Esophagus muscularis mucosa (tissue), 4 donors: ENCODE measurements at regions not wholly inside any gene's neighbourhood (a gene's known extent, or its start where the extent isn't known, plus 50 kb on each side); places are given as distances from the start of the nearest gene placed in this dataset.

Source experiments
- DNase-seq: peaks from one replicate; pipeline ENCODE4 v3.0.0-alpha.2; 2017; ENCODE audit errors: extremely low spot score
- H3K27ac ChIP-seq, 4 donors: fragments of 200-600 bp; sonication (generic); replicated peaks in 1 of 4; 1 replicate in 3 of 4; 2 replicates in 1 of 4; pipeline ENCODE4 v1.5.1; 2016 to 2019; ENCODE audit warnings: mild to moderate bottlenecking in 1 of 4
- H3K27me3 ChIP-seq, 4 donors: fragments of 200-600 bp; sonication (generic); one replicate each; pipeline versions ENCODE4 v1.5.1 to v1.6.0; 2016 to 2019
- H3K36me3 ChIP-seq, 4 donors: fragments of 200-600 bp; sonication (generic); one replicate each; pipeline ENCODE4 v1.5.1; 2016 to 2019
- H3K4me1 ChIP-seq, 4 donors: fragments of 200-600 bp; sonication (generic); one replicate each; pipeline ENCODE4 v1.5.1; 2016 to 2019
- H3K4me3 ChIP-seq, 4 donors: fragments of 200-600 bp; sonication (generic); 1 replicate in 2 of 4; 2 replicates in 2 of 4; pipeline ENCODE4 v1.5.1; 2016 to 2019; ENCODE audit warnings: mild to moderate bottlenecking in 4 of 4, moderate library complexity in 1 of 4
- H3K9me3 ChIP-seq, 4 donors: fragments of 200-600 bp; sonication (generic); 1 replicate in 3 of 4; 2 replicates in 1 of 4; pipeline ENCODE4 v1.5.1; 2016 to 2019
- EP300 ChIP-seq: sonication (generic); formaldehyde crosslinking; IDR thresholded peaks from one replicate; pipeline ENCODE4 v1.6.1; 2017; ENCODE audit warnings: antibody characterized with exemption
- POLR2A ChIP-seq: fragments of 450-650 bp; IDR thresholded peaks from one replicate; pipeline ENCODE4 v1.6.1; 2017; ENCODE audit warnings: antibody characterized with exemption, moderate library complexity, mild to moderate bottlenecking, low read depth
- POLR2AphosphoS5 ChIP-seq, 2 donors: sonication (generic); formaldehyde crosslinking; IDR thresholded peaks; one replicate each; pipeline ENCODE4 v1.6.1; 2017; ENCODE audit warnings: antibody characterized with exemption in 2 of 2
- WGBS: methylation state at CpG from one replicate; pipeline ENCODE4 v1.1.5; 2018; 5-methylcytosine and 5-hydroxymethylcytosine counted together
- intact Hi-C: fragments of 100-400 bp; cut with DNase I; formaldehyde crosslinking; loops from one replicate; pipeline ENCODE4 v1.15.1; 2023
- TF ChIP-seq, protein P1 (sequence below), 3 experiments: fragments of 200-600 bp in 2 of 3; fragments of 450-650 bp in 1 of 3; sonication (generic) in 2 of 3; IDR thresholded peaks; one replicate each; pipeline ENCODE4 v1.5.1; 2017 to 2019; ENCODE audit warnings: antibody characterized with exemption in 3 of 3, mild to moderate bottlenecking in 2 of 3, moderate library complexity in 1 of 3

DNA sequence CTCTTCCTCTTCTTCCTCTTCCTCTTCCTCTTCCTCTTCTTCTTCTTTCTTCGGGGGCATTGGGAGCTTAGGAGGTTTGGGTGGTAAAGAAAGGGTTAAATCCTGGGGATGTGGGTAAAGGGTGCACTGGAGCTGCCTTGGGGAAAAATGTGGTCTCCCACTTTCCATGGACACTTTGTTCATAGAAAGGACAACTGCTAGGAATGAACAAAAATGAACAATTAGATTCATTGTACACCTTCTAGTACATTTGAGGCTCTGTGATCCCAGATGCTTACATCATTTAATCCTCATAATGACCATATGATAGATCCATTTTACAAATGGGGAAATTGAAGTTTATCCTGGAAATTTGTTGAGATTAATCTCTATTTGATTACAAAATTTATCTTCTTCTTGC, 699.7 kb downstream of the TUSC7 start:
- 71% methylated on average over 1 of the region's 1 CpG for WGBS
- H3K36me3 ChIP-seq, result no peaks in the 10 kb centered on the region

DNA sequence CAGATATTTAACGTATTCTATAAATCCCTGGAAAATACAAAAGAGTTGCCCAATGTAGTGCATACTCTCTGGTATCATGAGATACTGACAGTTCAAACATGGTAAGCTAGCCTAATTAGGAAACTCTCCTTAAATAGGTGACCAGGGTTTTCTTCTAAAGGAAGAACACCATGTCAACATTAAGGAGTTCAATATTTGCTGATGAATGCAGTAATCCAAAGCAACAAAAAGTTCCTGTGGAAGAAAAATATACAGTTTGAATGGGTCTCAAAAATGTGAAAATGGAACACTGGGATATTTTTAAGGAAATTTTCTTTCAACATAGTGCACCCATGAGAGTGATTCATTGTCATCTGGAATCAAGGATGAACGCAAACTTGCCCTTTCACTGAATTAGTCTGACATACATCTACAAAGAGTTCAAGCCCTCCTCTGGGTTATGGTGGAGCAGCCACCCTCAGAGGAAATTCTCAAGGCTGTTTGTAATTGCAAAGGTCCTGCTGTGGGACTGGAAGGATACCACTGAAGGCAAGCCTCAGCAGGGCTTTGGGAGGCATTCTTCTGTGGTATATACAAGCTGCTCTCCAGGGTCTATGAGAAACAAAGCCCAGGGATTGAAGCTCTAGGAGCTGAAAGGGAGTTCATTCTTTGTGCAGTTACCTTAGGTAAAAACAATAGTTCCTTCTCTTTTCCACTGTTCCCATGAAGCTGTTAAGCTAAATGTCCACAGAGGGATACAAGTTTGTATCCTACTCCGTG, 700.3 kb downstream of the TUSC7 start:
- Histone ChIP-seq H3K36me3 (no peaks in the 10 kb centered on the region), H3K4me3 (no peak overlapping the region), H3K9me3 (no peaks in the 10 kb centered on the region), H3K27ac (no peak overlapping the region), H3K27me3 (no peaks in the 10 kb centered on the region), H3K4me1 (no peaks in the 10 kb centered on the region)
- TF ChIP-seq EP300 (no peak), POLR2AphosphoS5 (IDR thresholded peaks at IDR 0.05) (no peak), POLR2A (no peak)
- TF ChIP-seq, protein P1, sequence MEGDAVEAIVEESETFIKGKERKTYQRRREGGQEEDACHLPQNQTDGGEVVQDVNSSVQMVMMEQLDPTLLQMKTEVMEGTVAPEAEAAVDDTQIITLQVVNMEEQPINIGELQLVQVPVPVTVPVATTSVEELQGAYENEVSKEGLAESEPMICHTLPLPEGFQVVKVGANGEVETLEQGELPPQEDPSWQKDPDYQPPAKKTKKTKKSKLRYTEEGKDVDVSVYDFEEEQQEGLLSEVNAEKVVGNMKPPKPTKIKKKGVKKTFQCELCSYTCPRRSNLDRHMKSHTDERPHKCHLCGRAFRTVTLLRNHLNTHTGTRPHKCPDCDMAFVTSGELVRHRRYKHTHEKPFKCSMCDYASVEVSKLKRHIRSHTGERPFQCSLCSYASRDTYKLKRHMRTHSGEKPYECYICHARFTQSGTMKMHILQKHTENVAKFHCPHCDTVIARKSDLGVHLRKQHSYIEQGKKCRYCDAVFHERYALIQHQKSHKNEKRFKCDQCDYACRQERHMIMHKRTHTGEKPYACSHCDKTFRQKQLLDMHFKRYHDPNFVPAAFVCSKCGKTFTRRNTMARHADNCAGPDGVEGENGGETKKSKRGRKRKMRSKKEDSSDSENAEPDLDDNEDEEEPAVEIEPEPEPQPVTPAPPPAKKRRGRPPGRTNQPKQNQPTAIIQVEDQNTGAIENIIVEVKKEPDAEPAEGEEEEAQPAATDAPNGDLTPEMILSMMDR (IDR thresholded peaks at IDR 0.05), result no peak
- DNase-seq, result no peak
- WGBS, result 98% methylated on average over 3 of the region's 3 CpGs
- intact Hi-C loops, result no loop called here

More for the DNA sequence above, 699.7 kb downstream of the TUSC7 start:
- H3K9me3 ChIP-seq, result no peaks in the 10 kb centered on the region
- H3K27ac ChIP-seq, result no peak overlapping the region
- no peak for TF ChIP-seq POLR2A
- no peak for TF ChIP-seq EP300
- TF ChIP-seq, protein P1 (IDR thresholded peaks at IDR 0.05), result no peak
- TF ChIP-seq POLR2AphosphoS5 (IDR thresholded peaks at IDR 0.05), result no peak
- H3K4me1 ChIP-seq, result no peaks in the 10 kb centered on the region
- no peaks in the 10 kb centered on the region for H3K27me3 ChIP-seq
- no peak for DNase-seq
- H3K4me3 ChIP-seq, result no peak overlapping the region
- intact Hi-C loops, result no loop called here

DNA sequence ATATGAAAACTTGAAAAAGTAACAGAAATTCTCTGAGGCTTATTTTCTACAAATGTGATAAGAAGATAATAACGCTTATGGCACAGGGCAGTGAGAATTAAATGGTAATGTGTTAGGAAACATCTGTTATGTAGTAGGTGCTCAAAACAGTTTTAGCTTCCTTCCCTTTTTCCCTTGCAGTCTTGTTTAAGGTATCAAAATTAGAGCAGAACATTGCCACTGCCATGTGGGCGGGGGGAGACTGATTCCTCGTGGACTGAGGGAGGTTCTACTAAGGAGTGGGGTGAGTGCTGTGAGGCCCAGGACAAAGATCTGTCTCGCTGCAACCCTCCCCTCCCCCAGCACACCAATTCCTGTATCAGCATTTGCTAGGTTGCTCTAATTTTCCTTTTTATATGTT, 702.4 kb downstream of the TUSC7 start:
- 52% methylated on average over 4 of the region's 4 CpGs for WGBS
- intact Hi-C loops, result no loop called here

DNA sequence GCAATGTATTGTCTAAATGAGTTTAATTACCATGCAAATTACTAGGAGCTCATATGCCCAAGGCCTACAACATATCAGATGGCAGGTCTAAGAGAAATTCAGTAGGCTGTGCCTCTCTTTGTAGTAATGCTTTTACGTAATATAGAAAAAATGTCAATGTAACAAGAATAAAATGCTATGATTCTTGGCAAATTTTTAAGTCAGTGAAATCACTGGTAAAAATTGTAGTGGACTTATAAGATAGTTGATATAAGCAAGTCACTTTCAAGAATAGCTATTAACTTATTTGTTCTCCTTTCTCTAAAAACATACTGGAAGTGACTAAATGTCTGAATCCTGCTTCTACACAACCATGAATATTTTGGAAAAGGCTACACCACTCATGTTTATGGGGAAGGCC, 707.8 kb downstream of the TUSC7 start:
- H3K27me3 ChIP-seq, result no peaks in the 10 kb centered on the region
- TF ChIP-seq EP300, result no peak
- no peak for TF ChIP-seq POLR2AphosphoS5 (IDR thresholded peaks at IDR 0.05)
- no peak for TF ChIP-seq POLR2A
- TF ChIP-seq, protein P1 (IDR thresholded peaks at IDR 0.05), result no peak
- intact Hi-C loops, result no loop called here

More for the DNA sequence above, 702.4 kb downstream of the TUSC7 start:
- Histone ChIP-seq H3K4me1 (no peaks in the 10 kb centered on the region), H3K27me3 (no peaks in the 10 kb centered on the region), H3K27ac (no peak overlapping the region), H3K9me3 (no peaks in the 10 kb centered on the region), H3K4me3 (no peak overlapping the region), H3K36me3 (no peaks in the 10 kb centered on the region)
- no peak for DNase-seq
- TF ChIP-seq EP300, result no peak
- no peak for TF ChIP-seq POLR2A
- TF ChIP-seq POLR2AphosphoS5 (IDR thresholded peaks at IDR 0.05), result no peak
- TF ChIP-seq, protein P1 (IDR thresholded peaks at IDR 0.05), result no peak

DNA sequence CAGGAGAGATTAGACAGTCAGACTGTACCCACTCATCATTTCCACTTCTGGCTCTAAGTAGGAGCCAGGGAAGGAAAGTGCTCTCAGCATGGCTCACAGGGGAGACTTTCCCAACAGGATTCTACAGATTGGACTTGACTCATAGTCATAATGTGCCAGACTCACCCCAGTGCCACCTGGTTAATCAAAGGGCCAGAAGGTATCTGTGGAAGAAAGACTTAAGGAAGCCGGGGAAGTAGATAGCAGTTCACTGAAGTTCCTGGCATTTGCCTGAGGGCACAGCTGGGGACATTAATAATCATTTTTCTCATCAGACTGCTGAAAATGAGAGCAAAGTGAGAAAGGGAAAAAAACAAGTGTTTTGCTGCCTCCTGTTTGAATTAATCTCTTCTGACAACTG, 717.5 kb downstream of the TUSC7 start:
- 100% methylated on average over 1 of the region's 1 CpG for WGBS
- DNase-seq, result no peak
- no peaks in the 10 kb centered on the region for H3K9me3 ChIP-seq
- TF ChIP-seq POLR2A (no peak), EP300 (no peak), POLR2AphosphoS5 (IDR thresholded peaks at IDR 0.05) (no peak)
- TF ChIP-seq, protein P1 (IDR thresholded peaks at IDR 0.05), result no peak
- no peak overlapping the region for H3K4me3 ChIP-seq
- intact Hi-C loops, result no loop called here
- H3K27me3 ChIP-seq, result no peaks in the 10 kb centered on the region
- no peaks in the 10 kb centered on the region for H3K4me1 ChIP-seq
- H3K36me3 ChIP-seq, result no peaks in the 10 kb centered on the region
- H3K27ac ChIP-seq, result no peak overlapping the region

More for the DNA sequence above, 707.8 kb downstream of the TUSC7 start:
- H3K36me3 ChIP-seq, result no peaks in the 10 kb centered on the region
- WGBS, result 96% methylated on average over 1 of the region's 1 CpG
- no peak overlapping the region for H3K27ac ChIP-seq
- H3K4me3 ChIP-seq, result no peak overlapping the region
- H3K4me1 ChIP-seq, result no peaks in the 10 kb centered on the region
- H3K9me3 ChIP-seq, result no peaks in the 10 kb centered on the region
- DNase-seq, result no peak
